ENCODE measurements at regions not wholly inside any gene's neighbourhood (a gene's known extent, or its start where the extent isn't known, plus 50 kb on each side); places are given as distances from the start of the nearest gene placed in this dataset.

GRCh38 chr5:39877479-39877878, 452.7 kb upstream of the DAB2 start:
- no peak overlapping the region for H2BK5ac ChIP-seq (ENCODE audit: insufficient read length, low read length)
- TF ChIP-seq CTCF (conservative IDR thresholded peaks at IDR 0.05): no peak
- WGBS (ENCODE audit: extremely low coverage, insufficient read length, low lambda C conversion rate): no CpG with 5 or more reads among the region's 3 CpGs
- no peak overlapping the region for H2AK5ac ChIP-seq (ENCODE audit: insufficient read length, low read length)
- no peak overlapping the region for H4K8ac ChIP-seq (replicated peaks; ENCODE audit: insufficient read length, low read depth, low read length)
- Mint-ChIP-seq H3K4me1 (no peaks in the 10 kb centered on the region), H3K27ac (no peak overlapping the region), H3K36me3 (ENCODE audit: insufficient read depth in 1 of 3, low read depth in 3 of 3) (no peaks in the 10 kb centered on the region), H3K9me3 (peaks cover 0 to 2% of the 10 kb centered on the region in 2 experiments; a peak in 1 of 5 replicates), H3K27me3 (ENCODE audit: low read depth) (no peaks in the 10 kb centered on the region), H3K4me3 (no peak overlapping the region)
- DNase-seq: no peak
- H4K91ac ChIP-seq (ENCODE audit: insufficient read length, low read depth, low read length): no peak overlapping the region
- no peak overlapping the region for H3K14ac ChIP-seq (ENCODE audit: insufficient read depth, low read length)
- no peak overlapping the region for H3K27ac ChIP-seq (ENCODE audit: insufficient read length, low read depth, low read length)
- no peak overlapping the region for H2BK12ac ChIP-seq (ENCODE audit: insufficient read length, low read depth, low read length)
- H2BK20ac ChIP-seq (ENCODE audit: low read depth, low read length, poor library complexity, severe bottlenecking): no peak overlapping the region
- H2BK15ac ChIP-seq (ENCODE audit: low read depth, low read length): no peak overlapping the region
- H3K23ac ChIP-seq (ENCODE audit: insufficient read length, low read depth, low read length): no peak overlapping the region
- no peak overlapping the region for H3K18ac ChIP-seq (ENCODE audit: insufficient read length, low read depth, low read length)
- no peak overlapping the region for H2AFZ ChIP-seq (ENCODE audit: low read length)
- H3K27me3 ChIP-seq (ENCODE audit: insufficient read depth, low read length): no peaks in the 10 kb centered on the region
- no peaks in the 10 kb centered on the region for H3K79me2 ChIP-seq (ENCODE audit: insufficient read depth, low read length)
- no peaks in the 10 kb centered on the region for H4K20me1 ChIP-seq (ENCODE audit: control insufficient read depth, insufficient read depth, insufficient read length)
- no peak overlapping the region for H2BK120ac ChIP-seq (ENCODE audit: low read depth, low read length, poor library complexity, severe bottlenecking)
- no peaks in the 10 kb centered on the region for H3K4me1 ChIP-seq (ENCODE audit: insufficient read depth, low read length)
- no peak overlapping the region for H3T11ph ChIP-seq (ENCODE audit: low read length)
- H3K23me2 ChIP-seq (ENCODE audit: insufficient read length, low read depth, low read length, poor library complexity, severe bottlenecking): no peaks in the 10 kb centered on the region
- H4K5ac ChIP-seq (ENCODE audit: insufficient read length, low read depth, low read length): no peak overlapping the region
- no peak overlapping the region for H3K4ac ChIP-seq (ENCODE audit: low read depth, low read length)
- no peak overlapping the region for H3K56ac ChIP-seq (ENCODE audit: insufficient read length, low read depth, low read length)
- H3K79me1 ChIP-seq (ENCODE audit: insufficient read depth, low read depth, low read length, poor library complexity, severe bottlenecking): no peaks in the 10 kb centered on the region
- no peaks in the 10 kb centered on the region for H3K9me3 ChIP-seq (ENCODE audit: control insufficient read depth, low read depth, low read length)
- H3K4me2 ChIP-seq (ENCODE audit: insufficient read depth, insufficient read length, low read length): no peak overlapping the region
- no peak overlapping the region for H3K9ac ChIP-seq (ENCODE audit: extremely low read depth, insufficient read length, low read length)

Data from H9 (cell line).